ENCODE measurements at regions not wholly inside any gene's neighbourhood (a gene's known extent, or its start where the extent isn't known, plus 50 kb on each side); places are given as distances from the start of the nearest gene placed in this dataset.

- TF ChIP-seq, protein P1, sequence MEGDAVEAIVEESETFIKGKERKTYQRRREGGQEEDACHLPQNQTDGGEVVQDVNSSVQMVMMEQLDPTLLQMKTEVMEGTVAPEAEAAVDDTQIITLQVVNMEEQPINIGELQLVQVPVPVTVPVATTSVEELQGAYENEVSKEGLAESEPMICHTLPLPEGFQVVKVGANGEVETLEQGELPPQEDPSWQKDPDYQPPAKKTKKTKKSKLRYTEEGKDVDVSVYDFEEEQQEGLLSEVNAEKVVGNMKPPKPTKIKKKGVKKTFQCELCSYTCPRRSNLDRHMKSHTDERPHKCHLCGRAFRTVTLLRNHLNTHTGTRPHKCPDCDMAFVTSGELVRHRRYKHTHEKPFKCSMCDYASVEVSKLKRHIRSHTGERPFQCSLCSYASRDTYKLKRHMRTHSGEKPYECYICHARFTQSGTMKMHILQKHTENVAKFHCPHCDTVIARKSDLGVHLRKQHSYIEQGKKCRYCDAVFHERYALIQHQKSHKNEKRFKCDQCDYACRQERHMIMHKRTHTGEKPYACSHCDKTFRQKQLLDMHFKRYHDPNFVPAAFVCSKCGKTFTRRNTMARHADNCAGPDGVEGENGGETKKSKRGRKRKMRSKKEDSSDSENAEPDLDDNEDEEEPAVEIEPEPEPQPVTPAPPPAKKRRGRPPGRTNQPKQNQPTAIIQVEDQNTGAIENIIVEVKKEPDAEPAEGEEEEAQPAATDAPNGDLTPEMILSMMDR (IDR thresholded peaks at IDR 0.05): no peak
- no peak for TF ChIP-seq REST (IDR thresholded peaks at IDR 0.05; ENCODE audit: insufficient read depth in 1 of 2, low read depth in 2 of 2, low read length in 1 of 2)
- no peak for TF ChIP-seq POLR2AphosphoS5 (IDR thresholded peaks at IDR 0.05; ENCODE audit: low read depth, low read length)
These were observed 150.1 kb downstream of the NAA11 start for GRCh38 chr4:79175716-79176115.

Data from Panc1 (cell line).